NCI-H1694 treated with DMSO at 0.1 percent for 48 hours (cell line): ENCODE measurements at regions not wholly inside any gene's neighbourhood (a gene's known extent, or its start where the extent isn't known, plus 50 kb on each side); places are given as distances from the start of the nearest gene placed in this dataset.

Experiments
- DNase-seq: peaks from one replicate; lab custom pipeline; 2025; lab: John Stamatoyannopoulos, UW

- no peak for DNase-seq
These were observed 403.6 kb downstream of the NXPE2 start for GRCh38 chr11:115081972-115082371.

DNA sequence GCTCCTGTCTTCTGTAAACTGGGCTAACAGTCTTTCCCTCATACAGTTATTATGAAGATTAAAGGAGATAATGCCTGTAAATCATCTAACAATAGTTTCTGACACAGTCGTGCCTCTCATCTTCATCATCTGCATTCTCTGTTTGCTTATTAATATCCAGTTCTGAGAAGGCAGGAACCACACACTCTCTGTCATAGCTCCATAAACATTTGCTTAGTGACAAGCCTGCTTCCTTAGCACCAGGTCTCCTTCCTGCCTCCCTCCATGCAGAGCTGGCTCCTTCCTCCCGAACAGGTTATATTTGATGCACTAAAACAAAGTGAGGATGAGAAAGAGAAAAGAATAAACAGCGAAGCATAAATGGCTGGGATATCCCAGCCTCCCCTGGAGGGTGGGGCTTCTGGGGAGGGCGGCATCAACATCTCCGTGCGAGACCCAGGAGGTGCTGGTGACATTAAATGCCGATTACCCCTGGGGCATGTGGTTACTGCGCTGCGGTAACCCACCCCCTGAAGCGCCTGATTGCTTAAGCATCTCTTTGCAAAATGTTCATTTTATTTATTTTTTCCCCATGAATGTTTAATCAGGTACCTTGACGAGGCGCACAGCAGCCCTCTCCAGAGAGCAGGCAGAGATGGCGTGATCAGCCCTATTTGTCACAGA lies 404.9 kb downstream of the NXPE2 start:
- DNase-seq = no peak

DNA sequence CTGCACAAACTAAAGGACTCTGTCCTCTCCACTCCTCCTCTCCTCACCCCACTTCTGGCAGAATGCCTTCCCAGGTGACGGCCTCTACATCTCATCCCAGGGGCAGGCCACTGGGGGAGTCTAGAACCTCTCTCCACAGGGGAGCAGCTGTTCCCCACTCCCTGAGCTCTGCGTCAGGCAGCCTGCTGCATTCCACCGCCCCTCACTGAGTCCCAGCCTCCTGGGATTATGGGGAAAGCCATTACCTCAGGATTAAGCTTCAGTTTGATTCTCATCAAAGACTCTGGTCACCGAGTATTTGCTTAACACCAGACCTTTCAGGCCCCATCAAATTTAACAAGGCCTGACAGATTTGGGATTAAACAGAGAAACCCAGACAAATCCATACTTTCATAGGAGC lies 405.9 kb downstream of the NXPE2 start:
- no peak for DNase-seq

- DNase-seq = peak; percentile 25
These were observed 407.3 kb downstream of the NXPE2 start for GRCh38 chr11:115085461-115086210.

DNA sequence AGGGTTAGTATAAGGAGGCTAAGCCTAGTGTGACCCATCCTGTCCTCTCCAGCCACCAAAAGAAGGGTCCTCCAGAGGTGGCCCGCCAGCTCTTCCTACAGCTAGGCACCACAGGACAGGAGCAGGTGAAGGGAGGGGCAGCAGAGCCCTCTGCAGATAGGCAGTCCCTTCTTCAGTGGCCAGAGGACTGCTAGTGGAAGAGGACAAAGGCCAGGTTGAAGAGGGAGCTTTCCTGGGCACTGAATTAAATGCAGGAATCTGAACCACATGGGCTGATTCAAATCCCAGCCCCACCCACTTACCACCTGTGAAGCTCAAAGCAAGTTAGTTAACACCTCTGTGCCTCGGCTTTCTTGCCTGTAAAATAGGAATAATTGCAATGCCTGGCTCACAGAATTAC lies 409.5 kb downstream of the NXPE2 start:
- no peak for DNase-seq

- no peak for DNase-seq
These were observed 411.7 kb downstream of the CADM1 start for GRCh38 chr11:115092516-115092915.

DNA sequence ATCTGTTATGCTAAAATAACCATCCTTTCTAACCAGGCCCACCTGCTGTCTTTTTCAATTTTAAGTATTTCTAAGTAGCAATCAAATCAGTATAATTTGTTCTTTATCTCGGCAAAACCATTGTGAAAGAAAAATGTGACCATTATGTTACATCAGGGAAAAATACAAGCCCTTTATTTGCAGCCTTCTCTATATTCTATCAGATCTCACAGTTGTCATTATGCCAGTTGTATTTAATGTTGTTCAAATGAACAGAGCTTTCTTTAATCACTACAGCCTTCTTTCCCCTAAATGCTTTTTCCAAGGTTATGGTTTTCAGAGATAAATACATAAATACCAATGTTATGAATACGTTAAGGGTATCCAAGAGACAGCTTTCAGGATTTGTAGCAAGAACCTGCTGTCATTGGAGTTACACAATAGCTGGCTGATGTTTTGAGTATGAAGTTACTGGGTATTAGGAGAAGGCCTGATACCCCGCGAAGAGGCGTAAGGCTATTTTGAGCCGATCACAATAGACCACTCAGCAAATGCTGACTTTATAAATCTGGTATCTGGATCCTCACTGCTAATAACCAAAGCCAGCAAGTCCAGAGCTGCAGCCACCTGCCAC lies 406.3 kb downstream of the CADM1 start:
- DNase-seq = no peak

- no peak for DNase-seq
These were observed 403.5 kb downstream of the CADM1 start for GRCh38 chr11:115100706-115101105.

- no peak for DNase-seq
These were observed 400.3 kb downstream of the CADM1 start for GRCh38 chr11:115103921-115104320.

- no peak for DNase-seq
These were observed 399.3 kb downstream of the CADM1 start for GRCh38 chr11:115104851-115105453.

DNA sequence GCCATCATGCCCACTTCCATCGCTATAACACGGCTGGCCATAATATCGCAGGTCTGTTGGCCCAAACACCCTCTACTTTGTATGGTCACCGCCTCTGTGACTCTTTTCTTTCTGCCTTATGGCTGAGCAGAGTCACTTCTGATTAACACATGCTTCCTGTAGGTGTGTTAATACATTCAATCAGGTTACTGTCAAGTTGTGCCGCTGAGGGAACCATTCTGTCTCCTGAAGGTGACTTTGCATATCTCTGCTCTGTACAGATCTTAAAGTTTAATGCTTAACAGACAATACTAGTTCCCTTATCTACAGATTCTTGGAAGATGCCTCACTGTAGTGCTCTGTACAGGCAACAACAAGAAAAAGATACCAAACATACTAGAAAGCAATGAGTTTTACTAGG lies 393.1 kb downstream of the CADM1 start:
- no peak for DNase-seq

GRCh38 chr11:115112754-115113153 lies 391.5 kb downstream of the CADM1 start:
- peak; percentile 72 for DNase-seq

GRCh38 chr11:115117956-115118493 lies 386.2 kb downstream of the CADM1 start:
- DNase-seq = no peak

DNA sequence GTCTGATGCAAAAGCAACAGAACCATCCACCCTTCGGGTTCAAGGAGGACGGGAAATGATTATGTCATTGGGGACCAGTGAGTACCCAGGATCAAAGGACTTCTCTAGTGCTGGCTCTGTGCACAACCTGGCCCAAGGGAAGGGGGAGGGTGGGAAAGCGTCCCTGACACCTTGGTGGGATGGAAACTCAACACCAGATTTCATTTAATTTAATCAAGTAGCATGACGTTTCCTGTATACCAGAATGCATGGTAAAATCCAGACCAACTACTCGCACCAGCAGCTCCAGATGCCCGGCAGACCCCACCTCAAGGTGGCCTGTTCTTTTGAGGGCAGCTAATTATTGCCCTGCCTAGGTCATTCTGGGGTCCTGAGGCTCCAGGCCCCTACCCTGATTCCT lies 385.1 kb downstream of the CADM1 start:
- no peak for DNase-seq
